Osteocyte (in vitro differentiated cells): ENCODE measurements at regions not wholly inside any gene's neighbourhood (a gene's known extent, or its start where the extent isn't known, plus 50 kb on each side); places are given as distances from the start of the nearest gene placed in this dataset.

Experiments used
- DNase-seq: peaks from one replicate; pipeline ENCODE4 v3.0.0; 2021; ENCODE audit warnings: mixed read lengths; ENCODE audit not compliant: unreplicated experiment; ENCODE audit errors: extremely low spot score
- H3K27ac Mint-ChIP-seq: one replicate; pipeline ENCODE4 v1.8.0; 2021; ENCODE audit warnings: mild to moderate bottlenecking, mixed read lengths; ENCODE audit not compliant: unreplicated experiment
- H3K27me3 Mint-ChIP-seq: one replicate; pipeline ENCODE4 v1.8.0; 2021; ENCODE audit warnings: mixed read lengths; ENCODE audit not compliant: unreplicated experiment
- H3K36me3 Mint-ChIP-seq: one replicate; pipeline ENCODE4 v1.8.0; 2021; ENCODE audit warnings: mixed read lengths; ENCODE audit not compliant: unreplicated experiment
- H3K4me1 Mint-ChIP-seq: one replicate; pipeline ENCODE4 v1.8.0; 2021; ENCODE audit warnings: mixed read lengths; ENCODE audit not compliant: unreplicated experiment
- H3K4me3 Mint-ChIP-seq: one replicate; pipeline ENCODE4 v1.8.0; 2021; ENCODE audit warnings: mild to moderate bottlenecking, moderate library complexity, mixed read lengths; ENCODE audit not compliant: unreplicated experiment
- H3K9me3 Mint-ChIP-seq: one replicate; pipeline ENCODE4 v1.8.0; 2021; ENCODE audit warnings: mixed read lengths; ENCODE audit not compliant: unreplicated experiment
- CTCF ChIP-seq: fragments of 200-600 bp; sonication (generic); IDR thresholded peaks from 2 replicates; pipeline ENCODE4 v1.5.0; 2021; ENCODE audit warnings: antibody characterized with exemption, mild to moderate bottlenecking, moderate library complexity

DNA sequence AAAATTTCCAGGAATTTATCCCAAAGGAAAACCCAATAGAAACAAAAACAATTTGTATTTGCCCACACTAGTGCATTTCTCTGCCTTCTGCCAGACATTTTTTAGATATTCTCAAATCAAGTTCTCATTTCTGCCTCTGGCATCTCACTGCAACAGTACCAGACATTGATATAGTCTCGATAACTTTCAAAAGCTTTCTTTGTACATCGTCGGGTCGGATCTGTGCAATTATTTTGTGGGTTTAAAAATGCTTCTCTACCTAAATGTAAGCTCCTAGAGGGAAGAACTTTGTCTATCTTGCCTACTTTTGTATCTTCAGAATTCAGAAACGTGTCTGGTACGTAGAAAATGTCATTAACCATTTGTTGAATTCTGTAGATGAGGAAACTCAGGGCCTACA, 125.5 kb upstream of the LIFR start:
- Mint-ChIP-seq H3K9me3 (no peaks in the 10 kb centered on the region), H3K27me3 (peaks cover 31% of the 10 kb centered on the region), H3K36me3 (no peaks in the 10 kb centered on the region), H3K4me3 (no peak overlapping the region), H3K4me1 (peaks cover 2% of the 10 kb centered on the region), H3K27ac (no peak overlapping the region)
- DNase-seq, result no peak
- TF ChIP-seq CTCF, result no peak

- H3K27ac Mint-ChIP-seq, result no peak overlapping the region
- DNase-seq, result no peak
- H3K4me1 Mint-ChIP-seq, result peaks cover 2% of the 10 kb centered on the region
- H3K27me3 Mint-ChIP-seq, result peaks cover 37% of the 10 kb centered on the region
- no peaks in the 10 kb centered on the region for H3K36me3 Mint-ChIP-seq
- peaks cover 9% of the 10 kb centered on the region for H3K9me3 Mint-ChIP-seq
- H3K4me3 Mint-ChIP-seq, result no peak overlapping the region
- no peak for TF ChIP-seq CTCF
These were observed 130.2 kb upstream of the LIFR start for GRCh38 chr5:38686658-38687057.

- Mint-ChIP-seq H3K36me3 (no peaks in the 10 kb centered on the region), H3K27me3 (peaks cover 32% of the 10 kb centered on the region), H3K4me3 (no peak overlapping the region), H3K9me3 (peaks cover 9% of the 10 kb centered on the region), H3K4me1 (no peaks in the 10 kb centered on the region), H3K27ac (no peak overlapping the region)
- DNase-seq, result no peak
- no peak for TF ChIP-seq CTCF
These were observed 135.9 kb upstream of the LIFR start for GRCh38 chr5:38692346-38692745.

DNA sequence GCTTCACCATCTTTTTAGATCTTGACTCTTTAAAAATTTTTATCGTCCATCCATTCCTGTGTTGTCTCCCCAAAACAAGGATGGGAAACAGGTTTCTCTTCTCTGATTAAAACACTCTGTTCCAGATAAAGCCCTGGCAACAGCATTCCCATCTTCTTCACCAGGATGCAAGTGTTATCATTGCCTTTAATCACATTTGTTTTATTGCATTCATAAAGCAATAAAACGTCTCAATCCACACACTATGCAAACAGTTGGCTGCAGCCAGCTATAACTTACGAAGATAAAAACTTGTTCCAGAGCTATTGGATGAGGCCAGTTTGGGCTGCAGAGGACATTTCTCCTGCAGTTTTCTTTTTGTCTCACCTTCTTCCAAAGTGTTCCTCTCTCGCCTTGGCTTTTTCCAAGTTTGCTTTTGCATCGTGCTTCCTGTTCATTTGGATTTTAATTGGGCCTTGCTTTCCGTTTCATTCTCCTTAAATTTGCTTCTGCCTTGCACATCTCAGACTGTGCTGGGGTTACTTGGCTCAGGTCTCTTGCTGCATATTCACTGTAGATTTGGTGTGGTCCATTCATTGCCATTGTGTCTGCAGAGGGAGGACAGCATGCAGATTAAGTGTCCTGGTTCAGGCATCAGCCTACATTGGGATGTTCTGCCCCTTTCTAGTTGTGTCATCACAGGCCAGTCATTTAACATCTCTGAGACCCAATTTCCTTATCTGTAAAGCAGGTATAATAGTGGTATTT, 136.5 kb upstream of the LIFR start:
- Mint-ChIP-seq H3K36me3 (no peaks in the 10 kb centered on the region), H3K27ac (no peak overlapping the region), H3K27me3 (peaks cover 34% of the 10 kb centered on the region), H3K9me3 (peaks cover 9% of the 10 kb centered on the region), H3K4me1 (no peaks in the 10 kb centered on the region), H3K4me3 (no peak overlapping the region)
- DNase-seq, result no peak
- no peak for TF ChIP-seq CTCF

DNA sequence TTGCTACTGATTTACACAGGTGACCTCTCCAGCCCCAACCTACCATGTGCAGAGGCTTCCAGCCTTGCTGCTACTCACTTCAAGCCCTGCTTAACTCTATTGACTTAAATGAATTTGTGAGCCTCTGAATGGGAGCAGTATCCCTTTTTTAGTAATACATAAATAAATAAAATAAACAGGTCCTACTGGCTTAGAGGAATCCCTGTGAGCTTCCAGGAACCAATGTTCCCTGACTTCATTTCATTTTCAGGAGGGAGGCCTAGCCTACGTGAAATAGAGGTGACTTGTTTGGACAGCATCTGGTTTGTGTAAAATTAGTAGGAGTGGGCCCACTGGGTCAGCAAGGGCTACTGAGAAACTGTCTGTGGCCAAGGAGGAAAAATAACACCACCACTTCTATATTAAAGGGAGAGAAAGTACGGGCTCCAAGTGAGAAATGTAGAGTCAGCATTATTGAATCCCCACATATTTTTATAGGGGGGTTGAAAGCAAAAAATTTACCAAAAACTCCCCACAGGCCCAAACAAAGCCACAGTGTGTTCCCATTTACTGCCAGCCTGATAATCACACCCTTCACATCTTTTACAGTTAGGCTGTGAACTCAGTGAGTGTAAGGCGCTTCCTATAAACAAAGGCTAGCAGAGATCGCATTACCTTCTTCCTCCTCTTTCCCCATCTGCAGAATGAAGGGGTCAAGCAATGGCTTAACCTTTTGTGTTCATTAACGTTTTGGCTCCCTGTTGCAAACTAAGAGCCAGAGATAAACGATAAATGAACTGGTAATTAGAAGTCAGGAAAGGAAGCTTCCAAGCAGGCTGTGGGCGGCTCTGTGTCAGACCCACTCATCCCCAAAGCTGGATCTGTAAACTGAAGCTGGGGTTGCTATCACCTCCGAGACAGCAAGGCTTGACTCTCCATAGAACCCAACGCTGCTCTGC, 138.8 kb upstream of the LIFR start:
- Mint-ChIP-seq H3K4me1 (no peaks in the 10 kb centered on the region), H3K27me3 (peaks cover 24% of the 10 kb centered on the region), H3K27ac (no peak overlapping the region), H3K36me3 (no peaks in the 10 kb centered on the region), H3K9me3 (no peaks in the 10 kb centered on the region), H3K4me3 (no peak overlapping the region)
- no peak for TF ChIP-seq CTCF
- no peak for DNase-seq
